MCF 10A (cell line): ENCODE measurements at regions not wholly inside any gene's neighbourhood (a gene's known extent, or its start where the extent isn't known, plus 50 kb on each side); places are given as distances from the start of the nearest gene placed in this dataset.
A peak's percentile ranks its signal among the peaks of the same experiment; 100 is the strongest.

Source experiments
- BruUV-seq: library from RNA; stranded (reverse); fragments of 400-500 nt; replicated peaks from 2 replicates; lab custom pipeline; 2021; lab: Mats Ljungman, UMichigan
- CTCF ChIA-PET: fragments of 300-600 bp; sonication (Branson Sonifier 250); formaldehyde crosslinking; extraction: SDS; loops from one replicate; lab custom pipeline; 2021; ENCODE audit warnings: antibody characterized with exemption, inconsistent platforms; lab: Yijun Ruan, JAX
- POLR2A ChIA-PET: fragments of 300-600, 350-650 bp; sonication (Branson Sonifier 250); formaldehyde crosslinking; extraction: SDS; loops from one replicate; lab custom pipeline; 2020; ENCODE audit warnings: antibody characterized with exemption, inconsistent platforms; lab: Yijun Ruan, JAX
- DNase-seq: peaks from one replicate; pipeline ENCODE4 v3.0.0-alpha.2; 2018; ENCODE audit not compliant: unreplicated experiment
- H3K27ac Mint-ChIP-seq: one replicate; pipeline ENCODE4 v1.8.0; 2022; ENCODE audit warnings: mild to moderate bottlenecking, low read depth, mixed read lengths; ENCODE audit not compliant: unreplicated experiment
- H3K27me3 Mint-ChIP-seq: one replicate; pipeline ENCODE4 v1.8.0; 2022; ENCODE audit warnings: mixed read lengths; ENCODE audit not compliant: insufficient read depth, unreplicated experiment
- H3K36me3 Mint-ChIP-seq: one replicate; pipeline ENCODE4 v1.8.0; 2022; ENCODE audit warnings: mild to moderate bottlenecking, moderate library complexity, mixed read lengths; ENCODE audit not compliant: insufficient read depth, unreplicated experiment
- H3K4me1 Mint-ChIP-seq: one replicate; pipeline ENCODE4 v1.8.0; 2022; ENCODE audit warnings: mixed read lengths; ENCODE audit not compliant: insufficient read depth, unreplicated experiment
- H3K4me3 Mint-ChIP-seq: one replicate; pipeline ENCODE4 v1.8.0; 2022; ENCODE audit warnings: mild to moderate bottlenecking, moderate library complexity, mixed read lengths; ENCODE audit not compliant: unreplicated experiment
- H3K9me3 Mint-ChIP-seq: one replicate; pipeline ENCODE4 v1.8.0; 2022; ENCODE audit warnings: mixed read lengths; ENCODE audit not compliant: unreplicated experiment
- intact Hi-C: fragments of 100-400 bp; cut with micrococcal nuclease; formaldehyde crosslinking; loops from 2 replicates; pipeline ENCODE4 v1.14.1; 2022
- TF ChIP-seq, protein P1 (sequence below): fragments of 200-600 bp; IDR thresholded peaks from one replicate; pipeline ENCODE4 v1.8.0; 2022; ENCODE audit warnings: antibody characterized with exemption, mild to moderate bottlenecking; ENCODE audit not compliant: unreplicated experiment

DNA sequence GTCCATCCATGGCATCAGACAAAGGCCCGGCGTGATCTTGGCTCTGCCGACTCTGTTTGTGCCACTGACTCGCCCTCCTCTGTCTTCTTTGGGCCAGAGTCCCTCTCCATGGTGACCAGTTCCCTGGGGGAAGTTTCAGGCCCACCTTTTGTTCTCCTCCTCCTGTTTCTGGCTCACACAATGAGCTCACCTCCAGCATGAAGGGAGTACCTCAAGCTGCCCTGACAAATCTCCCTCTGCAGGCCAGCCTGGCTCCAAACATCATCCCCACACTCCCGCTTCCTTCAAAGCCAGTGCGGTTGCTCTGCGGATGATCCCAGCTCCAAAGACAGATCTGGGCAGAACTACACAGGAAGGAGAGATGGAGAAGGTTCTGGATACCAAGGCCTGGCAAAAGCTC lies 576.6 kb downstream of the NPHP4 start:
- TF ChIP-seq, protein P1, sequence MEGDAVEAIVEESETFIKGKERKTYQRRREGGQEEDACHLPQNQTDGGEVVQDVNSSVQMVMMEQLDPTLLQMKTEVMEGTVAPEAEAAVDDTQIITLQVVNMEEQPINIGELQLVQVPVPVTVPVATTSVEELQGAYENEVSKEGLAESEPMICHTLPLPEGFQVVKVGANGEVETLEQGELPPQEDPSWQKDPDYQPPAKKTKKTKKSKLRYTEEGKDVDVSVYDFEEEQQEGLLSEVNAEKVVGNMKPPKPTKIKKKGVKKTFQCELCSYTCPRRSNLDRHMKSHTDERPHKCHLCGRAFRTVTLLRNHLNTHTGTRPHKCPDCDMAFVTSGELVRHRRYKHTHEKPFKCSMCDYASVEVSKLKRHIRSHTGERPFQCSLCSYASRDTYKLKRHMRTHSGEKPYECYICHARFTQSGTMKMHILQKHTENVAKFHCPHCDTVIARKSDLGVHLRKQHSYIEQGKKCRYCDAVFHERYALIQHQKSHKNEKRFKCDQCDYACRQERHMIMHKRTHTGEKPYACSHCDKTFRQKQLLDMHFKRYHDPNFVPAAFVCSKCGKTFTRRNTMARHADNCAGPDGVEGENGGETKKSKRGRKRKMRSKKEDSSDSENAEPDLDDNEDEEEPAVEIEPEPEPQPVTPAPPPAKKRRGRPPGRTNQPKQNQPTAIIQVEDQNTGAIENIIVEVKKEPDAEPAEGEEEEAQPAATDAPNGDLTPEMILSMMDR, result no peak
- H3K4me1 Mint-ChIP-seq, result peaks cover 4% of the 10 kb centered on the region
- no peak for DNase-seq
- POLR2A ChIA-PET, result no interaction called here
- no peak overlapping the region for H3K4me3 Mint-ChIP-seq
- intact Hi-C loops, result no loop called here
- H3K27ac Mint-ChIP-seq, result no peak overlapping the region
- CTCF ChIA-PET, result no interaction called here
- H3K27me3 Mint-ChIP-seq, result peaks cover 9% of the 10 kb centered on the region
- no peaks in the 10 kb centered on the region for H3K9me3 Mint-ChIP-seq
- peaks cover 6% of the 10 kb centered on the region for H3K36me3 Mint-ChIP-seq
- BruUV-seq, result no TSS peak

DNA sequence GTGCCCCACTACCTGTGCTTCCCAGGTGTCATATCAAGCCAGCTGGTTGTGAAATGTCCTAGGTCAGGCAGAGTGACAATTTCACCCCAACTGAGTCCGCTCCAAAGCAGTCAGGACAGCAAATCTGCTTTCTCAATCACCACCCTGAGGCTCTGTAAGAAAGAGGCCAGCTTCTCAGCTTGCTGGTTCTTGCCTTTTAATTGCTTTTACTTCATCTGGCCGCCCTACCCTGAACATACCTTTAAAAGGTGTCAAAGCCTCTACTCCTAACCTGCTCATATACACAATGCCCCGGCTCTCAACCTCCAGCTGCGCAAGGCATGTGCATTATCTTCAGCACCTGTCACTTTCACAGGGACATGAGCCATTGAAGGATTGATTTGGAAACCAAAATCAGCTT lies 581.6 kb downstream of the NPHP4 start:
- BruUV-seq, result no TSS peak
- peak; percentile 30 for DNase-seq
- H3K9me3 Mint-ChIP-seq, result no peaks in the 10 kb centered on the region
- TF ChIP-seq, protein P1, result no peak
- H3K27ac Mint-ChIP-seq, result no peak overlapping the region
- CTCF ChIA-PET, result interaction anchor here (0.9 to 1.6 kb wide), 3 partner anchors 8 to 99 kb away, joined by 3 to 5 read pairs (median 4); no protein-coding TSS in a partner anchor
- peaks cover 4% of the 10 kb centered on the region for H3K4me1 Mint-ChIP-seq
- intact Hi-C loops, result no loop called here
- no peaks in the 10 kb centered on the region for H3K36me3 Mint-ChIP-seq
- H3K4me3 Mint-ChIP-seq, result no peak overlapping the region
- H3K27me3 Mint-ChIP-seq, result no peaks in the 10 kb centered on the region
- POLR2A ChIA-PET, result interaction anchor here (1.1 to 2.6 kb wide), 5 partner anchors 12 to 199 kb away, joined by 3 to 12 read pairs (median 4); no protein-coding TSS in a partner anchor

- no peak for DNase-seq
- CTCF ChIA-PET, result no interaction called here
- no TSS peak for BruUV-seq
- Mint-ChIP-seq H3K4me3 (no peak overlapping the region), H3K4me1 (peaks cover 4% of the 10 kb centered on the region), H3K27ac (no peak overlapping the region), H3K36me3 (no peaks in the 10 kb centered on the region), H3K27me3 (no peaks in the 10 kb centered on the region), H3K9me3 (no peaks in the 10 kb centered on the region)
- TF ChIP-seq, protein P1, result no peak
- intact Hi-C loops, result no loop called here
- POLR2A ChIA-PET, result no interaction called here
Observed at GRCh38 chr1:5408401-5408800, 583.8 kb downstream of the NPHP4 start.

DNA sequence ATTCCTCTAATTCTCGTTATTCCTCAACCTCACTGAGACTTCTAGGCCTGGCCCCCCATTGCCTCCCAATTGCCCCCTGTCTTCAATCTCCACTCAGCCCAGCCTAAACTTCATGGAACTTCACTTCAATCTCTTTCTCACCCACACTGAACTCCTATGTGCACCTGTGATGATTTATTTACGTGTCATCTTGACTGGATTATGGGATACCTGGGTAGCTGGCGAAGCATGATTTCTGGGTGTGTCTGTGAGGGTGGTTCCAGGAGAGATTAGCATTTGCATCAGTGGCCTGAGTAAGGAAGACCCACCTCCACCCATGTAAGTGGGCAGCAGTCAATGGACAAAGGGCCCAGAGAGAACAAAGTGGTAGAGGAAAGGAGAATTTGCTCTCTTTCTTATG lies 587.0 kb downstream of the NPHP4 start:
- no peak overlapping the region for H3K27ac Mint-ChIP-seq
- CTCF ChIA-PET, result interaction anchor here (0.6 kb wide), 2 partner anchors 39 to 194 kb away, joined by 3 to 4 read pairs; no protein-coding TSS in a partner anchor
- no peaks in the 10 kb centered on the region for H3K27me3 Mint-ChIP-seq
- BruUV-seq, result no TSS peak
- no peak for DNase-seq
- no peaks in the 10 kb centered on the region for H3K36me3 Mint-ChIP-seq
- no peak overlapping the region for H3K4me3 Mint-ChIP-seq
- POLR2A ChIA-PET, result no interaction called here
- H3K4me1 Mint-ChIP-seq, result no peaks in the 10 kb centered on the region
- H3K9me3 Mint-ChIP-seq, result no peaks in the 10 kb centered on the region
- intact Hi-C loops, result no loop called here
- TF ChIP-seq, protein P1, result no peak
